ENCODE measurements at regions not wholly inside any gene's neighbourhood (a gene's known extent, or its start where the extent isn't known, plus 50 kb on each side); places are given as distances from the start of the nearest gene placed in this dataset.

DNA sequence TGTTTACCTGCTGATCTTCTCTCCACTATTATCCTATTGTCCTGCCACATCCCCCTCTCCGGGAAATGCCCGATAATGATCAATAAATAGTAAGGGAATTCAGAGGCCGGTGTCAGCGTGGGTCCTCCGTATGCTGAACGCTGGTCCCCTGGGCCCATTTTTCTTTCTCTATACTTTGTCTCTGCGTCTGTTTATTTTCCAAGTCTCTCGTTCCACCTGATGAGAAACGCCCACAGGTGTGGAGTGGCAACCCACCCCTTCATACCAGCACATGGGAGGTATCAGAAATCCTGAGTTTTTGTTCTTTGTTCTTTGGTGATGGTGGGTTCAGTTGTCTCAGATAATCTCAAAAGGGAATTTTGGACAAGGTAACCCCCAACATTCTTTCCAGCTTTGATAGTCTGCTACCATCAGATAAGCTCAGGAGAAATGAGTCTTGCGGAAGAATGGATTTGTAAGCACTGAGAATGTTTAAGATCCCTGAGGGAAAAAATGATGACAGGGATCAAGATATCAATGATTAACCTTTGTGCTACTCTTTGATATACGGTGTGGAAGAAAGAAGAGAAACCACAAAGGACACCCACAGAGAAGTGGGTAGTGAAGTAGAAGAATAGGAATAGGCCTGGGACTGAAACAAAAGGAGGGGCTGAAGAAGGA, 117.9 kb downstream of the CEP44 start:
- TF ChIP-seq CEBPB (IDR thresholded peaks at IDR 0.05; ENCODE audit: low read depth, low read length), result no peak
- TF ChIP-seq RCOR1 (IDR thresholded peaks at IDR 0.05; ENCODE audit: insufficient replicate concordance, low read length), result no peak
- no peak for TF ChIP-seq CTCF (conservative IDR thresholded peaks at IDR 0.05; ENCODE audit: low read depth, low read length)
- no peak for TF ChIP-seq RAD21 (IDR thresholded peaks at IDR 0.05; ENCODE audit: low read length)
- TF ChIP-seq SMC3 (IDR thresholded peaks at IDR 0.05; ENCODE audit: low read depth, low read length), result no peak
- no peak for TF ChIP-seq POLR2A (IDR thresholded peaks at IDR 0.05; ENCODE audit: low read depth, low read length)
- TF ChIP-seq BHLHE40 (IDR thresholded peaks at IDR 0.05; ENCODE audit: low read depth, low read length), result no peak
- TF ChIP-seq CHD1 (IDR thresholded peaks at IDR 0.05; ENCODE audit: low read depth, low read length), result no peak
- TF ChIP-seq FOS (IDR thresholded peaks at IDR 0.05; ENCODE audit: low read depth, low read length), result no peak
- TF ChIP-seq, protein P1, sequence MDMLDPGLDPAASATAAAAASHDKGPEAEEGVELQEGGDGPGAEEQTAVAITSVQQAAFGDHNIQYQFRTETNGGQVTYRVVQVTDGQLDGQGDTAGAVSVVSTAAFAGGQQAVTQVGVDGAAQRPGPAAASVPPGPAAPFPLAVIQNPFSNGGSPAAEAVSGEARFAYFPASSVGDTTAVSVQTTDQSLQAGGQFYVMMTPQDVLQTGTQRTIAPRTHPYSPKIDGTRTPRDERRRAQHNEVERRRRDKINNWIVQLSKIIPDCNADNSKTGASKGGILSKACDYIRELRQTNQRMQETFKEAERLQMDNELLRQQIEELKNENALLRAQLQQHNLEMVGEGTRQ (IDR thresholded peaks at IDR 0.05; ENCODE audit: low read depth, low read length), result no peak
- no peak for TF ChIP-seq NFE2L2 (IDR thresholded peaks at IDR 0.05; ENCODE audit: low read depth, low read length)
- no peak for TF ChIP-seq MXI1 (IDR thresholded peaks at IDR 0.05; ENCODE audit: borderline replicate concordance, low read depth, low read length)
- no peak for TF ChIP-seq MAZ (IDR thresholded peaks at IDR 0.05; ENCODE audit: borderline replicate concordance, low read depth, low read length)
- TF ChIP-seq RFX5 (IDR thresholded peaks at IDR 0.05; ENCODE audit: low read depth, low read length), result no peak
